Activated B cell treated with CpG ODN at 0.5 μM for 24 hours (primary cell): ENCODE measurements at regions not wholly inside any gene's neighbourhood (a gene's known extent, or its start where the extent isn't known, plus 50 kb on each side); places are given as distances from the start of the nearest gene placed in this dataset.

Experiments used
- ATAC-seq: fragments of 200-7000 bp; cut with Tn5 transposase; one replicate; pipeline ENCODE4 v1.10.0; 2021; ENCODE audit warnings: low read depth, mild to moderate bottlenecking, moderate library complexity
- CTCF ChIA-PET: fragments of 350-600 bp; sonication (Branson Sonifier 250); formaldehyde crosslinking; loops from one replicate; lab custom pipeline; 2021; ENCODE audit warnings: antibody characterized with exemption; lab: Charles Lee
- POLR2A ChIA-PET: fragments of 350-600 bp; sonication (Branson Sonifier 250); formaldehyde crosslinking; loops from one replicate; lab custom pipeline; 2021; ENCODE audit warnings: antibody characterized with exemption; lab: Charles Lee
- DNase-seq: peaks from one replicate; pipeline ENCODE4 v3.0.0; 2022
- H3K27ac Mint-ChIP-seq: one replicate; pipeline ENCODE4 v1.8.0; 2020; ENCODE audit warnings: mixed read lengths
- H3K27me3 Mint-ChIP-seq: one replicate; pipeline ENCODE4 v1.8.0; 2021; ENCODE audit warnings: mixed read lengths
- H3K36me3 Mint-ChIP-seq: one replicate; pipeline ENCODE4 v1.8.0; 2021; ENCODE audit warnings: low read depth, mixed read lengths
- H3K4me1 Mint-ChIP-seq: one replicate; pipeline ENCODE4 v1.8.0; 2021; ENCODE audit warnings: mixed read lengths
- H3K4me3 Mint-ChIP-seq: one replicate; pipeline ENCODE4 v1.8.0; 2020; ENCODE audit warnings: mild to moderate bottlenecking, mixed read lengths
- H3K9me3 Mint-ChIP-seq: one replicate; pipeline ENCODE4 v1.8.0; 2020; ENCODE audit warnings: mixed read lengths
- intact Hi-C: fragments of 100-400 bp; cut with micrococcal nuclease; formaldehyde crosslinking; loops from one replicate; pipeline ENCODE4 v1.15.1; 2024
- TF ChIP-seq, protein P1 (sequence below): fragments of 200-600 bp; IDR thresholded peaks from one replicate; pipeline ENCODE4 v1.8.0; 2022; ENCODE audit warnings: antibody characterized with exemption, mild to moderate bottlenecking

DNA sequence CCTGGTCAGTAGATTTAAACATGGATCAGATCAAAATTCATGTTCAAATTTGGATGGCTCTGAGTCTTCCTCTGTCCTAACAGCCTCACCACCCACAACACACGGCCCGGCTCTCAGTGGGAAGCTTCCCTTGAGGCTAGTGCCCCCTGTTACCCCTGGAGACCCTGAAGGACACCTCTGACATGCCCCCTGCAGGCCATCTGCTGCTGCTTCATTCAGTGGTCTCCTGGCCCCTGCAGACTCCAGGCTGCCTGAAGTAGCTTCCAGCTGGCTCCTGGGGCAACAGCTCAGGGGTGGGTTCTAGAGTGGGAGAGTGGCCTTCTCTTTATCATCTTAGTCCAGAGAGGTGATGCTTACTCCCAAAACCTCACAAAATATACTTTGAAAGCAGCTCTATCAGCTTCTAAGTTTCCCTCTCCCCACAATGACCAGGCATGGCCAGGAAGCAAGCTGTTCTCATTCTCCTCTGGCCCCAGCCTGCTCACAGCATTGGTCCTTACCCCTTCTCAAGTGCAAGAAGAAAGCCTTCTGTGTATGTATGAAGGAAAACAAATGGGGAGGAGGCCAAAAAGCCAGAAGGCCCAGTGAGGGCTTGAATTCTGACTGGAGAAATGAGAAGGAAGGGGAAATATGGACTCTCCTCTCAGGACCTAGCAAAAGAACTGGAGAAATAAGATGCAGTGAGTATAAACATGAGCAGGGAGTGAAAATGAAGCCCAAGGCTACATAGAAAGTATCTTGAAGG, 189.6 kb upstream of the INHBA start:
- Mint-ChIP-seq H3K4me3 (no peak overlapping the region), H3K4me1 (peaks cover 31% of the 10 kb centered on the region), H3K36me3 (no peaks in the 10 kb centered on the region), H3K9me3 (no peaks in the 10 kb centered on the region), H3K27ac (no peak overlapping the region), H3K27me3 (peaks cover 2% of the 10 kb centered on the region)
- intact Hi-C loops, result no loop called here
- ChIA-PET CTCF (interaction anchor here (1.4 kb wide), 1 partner anchor 196 kb away, joined by 4 read pairs; no protein-coding TSS in a partner anchor), POLR2A (no interaction called here)
- ATAC-seq (no peak), DNase-seq (no peak)
- TF ChIP-seq, protein P1, sequence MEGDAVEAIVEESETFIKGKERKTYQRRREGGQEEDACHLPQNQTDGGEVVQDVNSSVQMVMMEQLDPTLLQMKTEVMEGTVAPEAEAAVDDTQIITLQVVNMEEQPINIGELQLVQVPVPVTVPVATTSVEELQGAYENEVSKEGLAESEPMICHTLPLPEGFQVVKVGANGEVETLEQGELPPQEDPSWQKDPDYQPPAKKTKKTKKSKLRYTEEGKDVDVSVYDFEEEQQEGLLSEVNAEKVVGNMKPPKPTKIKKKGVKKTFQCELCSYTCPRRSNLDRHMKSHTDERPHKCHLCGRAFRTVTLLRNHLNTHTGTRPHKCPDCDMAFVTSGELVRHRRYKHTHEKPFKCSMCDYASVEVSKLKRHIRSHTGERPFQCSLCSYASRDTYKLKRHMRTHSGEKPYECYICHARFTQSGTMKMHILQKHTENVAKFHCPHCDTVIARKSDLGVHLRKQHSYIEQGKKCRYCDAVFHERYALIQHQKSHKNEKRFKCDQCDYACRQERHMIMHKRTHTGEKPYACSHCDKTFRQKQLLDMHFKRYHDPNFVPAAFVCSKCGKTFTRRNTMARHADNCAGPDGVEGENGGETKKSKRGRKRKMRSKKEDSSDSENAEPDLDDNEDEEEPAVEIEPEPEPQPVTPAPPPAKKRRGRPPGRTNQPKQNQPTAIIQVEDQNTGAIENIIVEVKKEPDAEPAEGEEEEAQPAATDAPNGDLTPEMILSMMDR, result no peak

DNA sequence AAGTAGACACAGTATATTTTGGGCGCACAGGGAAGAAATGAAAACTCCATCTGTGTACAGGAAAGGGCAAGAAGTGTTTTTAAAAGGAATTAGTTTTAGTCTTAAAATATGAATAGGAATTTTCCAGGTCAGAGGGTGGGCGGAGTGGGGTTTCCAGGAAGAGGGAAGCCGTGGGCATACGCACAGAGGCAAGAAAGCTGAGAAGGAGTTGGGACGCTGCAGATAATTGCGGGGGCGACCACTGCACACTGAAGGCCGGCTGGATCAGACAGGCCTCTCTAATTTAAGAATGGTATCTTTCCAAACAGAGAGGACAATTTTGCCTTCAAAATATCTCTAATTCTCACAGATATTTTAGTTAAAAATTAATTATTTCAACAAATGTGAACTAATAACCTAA, 189.1 kb upstream of the INHBA start:
- no peak overlapping the region for H3K27ac Mint-ChIP-seq
- intact Hi-C loops, result no loop called here
- no peaks in the 10 kb centered on the region for H3K9me3 Mint-ChIP-seq
- TF ChIP-seq, protein P1, result no peak
- no peaks in the 10 kb centered on the region for H3K27me3 Mint-ChIP-seq
- ChIA-PET POLR2A (no interaction called here), CTCF (interaction anchor here (1.4 kb wide), 1 partner anchor 195 kb away, joined by 4 read pairs; no protein-coding TSS in a partner anchor)
- no peak overlapping the region for H3K4me3 Mint-ChIP-seq
- DNase-seq, result no peak
- H3K4me1 Mint-ChIP-seq, result peaks cover 37% of the 10 kb centered on the region
- no peak for ATAC-seq
- H3K36me3 Mint-ChIP-seq, result no peaks in the 10 kb centered on the region

- ATAC-seq, result no peak
- TF ChIP-seq, protein P1, result no peak
Observed at GRCh38 chr7:41890631-41891274, 187.9 kb upstream of the INHBA start.

GRCh38 chr7:41889472-41889871, 186.6 kb upstream of the INHBA start:
- intact Hi-C loops, result loop anchor here (10.0 kb wide), 2 partner anchors 415 to 1945 kb away; no protein-coding TSS in a partner anchor
- POLR2A ChIA-PET, result no interaction called here
- Mint-ChIP-seq H3K4me3 (peak overlapping the region; percentile 39), H3K36me3 (no peaks in the 10 kb centered on the region), H3K4me1 (peaks cover 62% of the 10 kb centered on the region), H3K9me3 (no peaks in the 10 kb centered on the region), H3K27ac (no peak overlapping the region), H3K27me3 (no peaks in the 10 kb centered on the region)
- DNase-seq (no peak), ATAC-seq (no peak)
- CTCF ChIA-PET, result interaction anchor here (1.5 kb wide), 1 partner anchor 51 kb away, joined by 5 read pairs; no protein-coding TSS in a partner anchor
- TF ChIP-seq, protein P1, result no peak

More at GRCh38 chr7:41890631-41891274, 187.9 kb upstream of the INHBA start:
- no peak overlapping the region for H3K27ac Mint-ChIP-seq
- POLR2A ChIA-PET, result interaction anchor here (0.6 kb wide), 1 partner anchor 8 kb away, joined by 5 read pairs; no protein-coding TSS in a partner anchor
- no peaks in the 10 kb centered on the region for H3K36me3 Mint-ChIP-seq
- H3K4me3 Mint-ChIP-seq, result no peak overlapping the region
- no peaks in the 10 kb centered on the region for H3K27me3 Mint-ChIP-seq
- DNase-seq, result no peak
- peaks cover 49% of the 10 kb centered on the region for H3K4me1 Mint-ChIP-seq
- CTCF ChIA-PET, result interaction anchor here (0.7 kb wide), 1 partner anchor 9 kb away, joined by 3 read pairs; no protein-coding TSS in a partner anchor
- intact Hi-C loops, result no loop called here
- H3K9me3 Mint-ChIP-seq, result no peaks in the 10 kb centered on the region

DNA sequence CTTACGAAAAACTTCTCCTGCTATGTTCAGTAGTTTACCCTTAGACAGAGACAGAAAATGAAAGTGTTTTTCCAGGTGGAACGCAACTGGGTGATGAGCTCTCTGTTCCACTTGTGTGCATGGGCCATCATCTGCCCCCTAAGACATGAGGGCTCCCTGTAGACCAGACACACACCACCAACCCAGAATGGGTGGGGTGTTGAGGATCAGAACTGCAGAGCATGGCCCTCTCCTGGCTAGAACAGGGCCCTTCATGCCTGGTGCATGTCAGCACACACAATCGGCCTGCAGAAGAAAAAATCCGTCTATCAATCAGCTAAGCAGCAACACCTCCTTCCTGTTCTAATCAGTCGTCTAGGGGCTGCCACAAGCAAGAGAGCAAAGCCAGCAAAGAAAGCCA, 186.2 kb upstream of the INHBA start:
- Mint-ChIP-seq H3K36me3 (no peaks in the 10 kb centered on the region), H3K4me1 (peaks cover 66% of the 10 kb centered on the region), H3K9me3 (no peaks in the 10 kb centered on the region), H3K27me3 (no peaks in the 10 kb centered on the region), H3K4me3 (peak overlapping the region; percentile 39), H3K27ac (no peak overlapping the region)
- ATAC-seq (peak; percentile 61), DNase-seq (no peak)
- intact Hi-C loops, result loop anchor here (10.0 kb wide), 2 partner anchors 414 to 1946 kb away; no protein-coding TSS in a partner anchor
- POLR2A ChIA-PET, result no interaction called here
- TF ChIP-seq, protein P1, result no peak
- CTCF ChIA-PET, result interaction anchor here (0.7 to 1.5 kb wide), 2 partner anchors 52 to 54 kb away, joined by 3 to 5 read pairs; no protein-coding TSS in a partner anchor
